HCT116 (cell line): ENCODE measurements at regions not wholly inside any gene's neighbourhood (a gene's known extent, or its start where the extent isn't known, plus 50 kb on each side); places are given as distances from the start of the nearest gene placed in this dataset.

Experiments used
- ATAC-seq: fragments of 200-7000 bp; cut with Tn5 transposase; 2 replicates; pipeline ENCODE4 v1.9.1; 2020; ENCODE audit warnings: mild to moderate bottlenecking, moderate library complexity
- BruUV-seq: library from RNA; stranded (reverse); fragments of 400-500 nt; replicated peaks from 2 replicates; lab custom pipeline; 2021; lab: Mats Ljungman, UMichigan
- CTCF ChIA-PET: fragments of 300-600 bp; sonication (Branson Sonifier 250); formaldehyde crosslinking; loops from one replicate; lab custom pipeline; 2021; ENCODE audit warnings: antibody characterized with exemption; lab: Charles Lee
- POLR2A ChIA-PET: fragments of 300-600, 350-600 bp; sonication (Branson Sonifier 250); formaldehyde crosslinking; loops from one replicate; lab custom pipeline; 2021; ENCODE audit warnings: antibody characterized with exemption; lab: Charles Lee
- RAD21 ChIA-PET, 2 experiments: fragments of 300-600 bp; sonication (Branson Sonifier 250); formaldehyde crosslinking; loops; one replicate each; lab custom pipeline; 2023; ENCODE audit warnings: low total read pairs in 2 of 2; ENCODE audit not compliant: uncharacterized antibody in 2 of 2, unreplicated experiment in 2 of 2, low non-redundant PET in 1 of 2; lab: Charles Lee
- DNase-seq: peaks from one replicate; pipeline ENCODE4 v3.0.0-alpha.2; 2010; ENCODE audit warnings: low read depth, low spot score
- H2AFZ ChIP-seq: fragments of 200-600 bp; shearing (Covaris generic), sonication (generic); 2 replicates; pipeline ENCODE4 v1.6.1; 2017; ENCODE audit warnings: low read depth, mixed run types, mixed read lengths, antibody characterized with exemption, low read length; ENCODE audit not compliant: poor library complexity, severe bottlenecking
- H3K27ac ChIP-seq: 2 replicates; pipeline ENCODE4 v1.5.1; 2012; ENCODE audit warnings: low read depth, low read length
- H3K27me3 ChIP-seq: fragments of 200-600 bp; sonication (generic); 2 replicates; pipeline ENCODE4 v1.6.1; 2016; ENCODE audit warnings: mixed run types, low read length, mixed read lengths; ENCODE audit not compliant: insufficient read depth
- H3K36me3 ChIP-seq, 2 experiments: fragments of 200-500 bp in 1 of 2; fragments of 200-600 bp in 1 of 2; sonication (Bioruptor generic) in 1 of 2; sonication (generic) in 1 of 2; 2 replicates each; pipeline versions ENCODE4 v1.5.1 to v1.6.1; 2014 to 2016; ENCODE audit warnings: low read length in 2 of 2, inconsistent platforms in 1 of 2, mixed read lengths in 1 of 2, mixed run types in 1 of 2; ENCODE audit not compliant: insufficient read depth in 2 of 2, control insufficient read depth in 1 of 2
- H3K4me1 ChIP-seq, 2 experiments: fragments of 200-600 bp in 1 of 2; sonication (generic) in 1 of 2; 2 replicates each; pipeline versions ENCODE4 v1.5.1 to v1.6.1; 2012 to 2017; ENCODE audit warnings: low read length in 2 of 2, inconsistent platforms in 1 of 2, mild to moderate bottlenecking in 1 of 2, mixed read lengths in 1 of 2, mixed run types in 1 of 2, moderate library complexity in 1 of 2; ENCODE audit not compliant: insufficient read depth in 2 of 2, control insufficient read depth in 1 of 2
- H3K4me2 ChIP-seq: fragments of 200-600 bp; sonication (generic); 2 replicates; pipeline ENCODE4 v1.6.1; 2017; ENCODE audit warnings: mixed run types, low read length, mixed read lengths
- H3K4me3 ChIP-seq, 2 experiments: fragments of 200-600 bp in 1 of 2; sonication (generic) in 1 of 2; replicated peaks in 1 of 2; 2 replicates each; pipeline ENCODE4 v1.5.1; 2011 to 2016; ENCODE audit warnings: low read length in 2 of 2, control low read depth in 1 of 2, low read depth in 1 of 2, mild to moderate bottlenecking in 1 of 2, mixed read lengths in 1 of 2, mixed run types in 1 of 2
- H3K79me2 ChIP-seq: fragments of 200-600 bp; sonication (generic); 2 replicates; pipeline ENCODE4 v1.6.1; 2017; ENCODE audit warnings: mild to moderate bottlenecking, mixed run types, low read length, moderate library complexity, mixed read lengths; ENCODE audit not compliant: insufficient read depth
- H3K9ac ChIP-seq: fragments of 200-600 bp; sonication (generic); 2 replicates; pipeline ENCODE4 v1.6.1; 2016; ENCODE audit warnings: low read length, mixed read lengths
- H3K9me2 ChIP-seq: fragments of 200-600 bp; sonication (generic), shearing (Covaris generic); 2 replicates; pipeline ENCODE4 v1.6.1; 2017; ENCODE audit warnings: mixed run types, mild to moderate bottlenecking, moderate library complexity; ENCODE audit not compliant: insufficient read depth
- H3K9me3 ChIP-seq, 2 experiments: fragments of 200-500 bp in 1 of 2; fragments of 200-600 bp in 1 of 2; sonication (Bioruptor generic) in 1 of 2; sonication (generic) in 1 of 2; 2 replicates each; pipeline ENCODE4 v1.6.1; 2014 to 2017; ENCODE audit warnings: low read length in 2 of 2, mixed read lengths in 2 of 2, inconsistent platforms in 1 of 2, low read depth in 1 of 2, mild to moderate bottlenecking in 1 of 2, mixed run types in 1 of 2, moderate library complexity in 1 of 2; ENCODE audit not compliant: control insufficient read depth in 1 of 2, insufficient read depth in 1 of 2
- H4K20me1 ChIP-seq: fragments of 200-600 bp; sonication (generic), shearing (Covaris generic); 2 replicates; pipeline ENCODE4 v1.6.1; 2017; ENCODE audit warnings: mixed run types, mild to moderate bottlenecking, moderate library complexity; ENCODE audit not compliant: insufficient read depth
- ATF3 ChIP-seq: IDR thresholded peaks from 2 replicates; pipeline ENCODE4 v1.6.1; 2012
- EZH2phosphoT487 ChIP-seq: fragments of 200-600 bp; IDR thresholded peaks from 2 replicates; pipeline ENCODE4 v1.6.1; 2018; ENCODE audit warnings: antibody characterized with exemption, borderline replicate concordance
- JUND ChIP-seq: IDR thresholded peaks from 2 replicates; pipeline ENCODE4 v1.6.1; 2012
- MAX ChIP-seq: IDR thresholded peaks from 2 replicates; pipeline ENCODE4 v1.6.1; 2012
- SIN3A ChIP-seq: IDR thresholded peaks from 2 replicates; pipeline ENCODE4 v1.6.1; 2012; ENCODE audit warnings: low read depth
- TCF7L2 ChIP-seq: IDR thresholded peaks from 2 replicates; pipeline ENCODE4 v1.7.0; 2011; ENCODE audit warnings: borderline replicate concordance, inconsistent platforms; ENCODE audit not compliant: insufficient read depth, insufficient read length; ENCODE audit errors: extremely low read depth
- ZBTB33 ChIP-seq: IDR thresholded peaks from 2 replicates; pipeline ENCODE4 v1.6.1; 2011; ENCODE audit warnings: mild to moderate bottlenecking, low read length, moderate library complexity; ENCODE audit not compliant: insufficient replicate concordance; ENCODE audit errors: extremely low read depth
- ZNF274 ChIP-seq: fragments of 200-500 bp; sonication (Bioruptor generic); IDR thresholded peaks from 2 replicates; pipeline ENCODE4 v1.6.1; 2014; ENCODE audit warnings: mild to moderate bottlenecking, low read depth, low read length, inconsistent platforms
- intact Hi-C: fragments of 100-400 bp; cut with micrococcal nuclease; formaldehyde crosslinking; loops from 2 replicates; pipeline ENCODE4 v1.10.0; 2022

GRCh38 chr2:48845684-48846083 is 90.2 kb upstream of the LHCGR start:
- no peak for TF ChIP-seq ATF3
- no peak for TF ChIP-seq EZH2phosphoT487
- no peak for TF ChIP-seq JUND
- no peak for TF ChIP-seq MAX
- no peak for TF ChIP-seq ZBTB33
- no TSS peak for BruUV-seq
- no peak overlapping the region for H3K4me3 ChIP-seq
- no peak overlapping the region for H3K4me2 ChIP-seq
- no peaks in the 10 kb centered on the region for H4K20me1 ChIP-seq
- RAD21 ChIA-PET = no interaction called here
- intact Hi-C loops = no loop called here
- no peak overlapping the region for H2AFZ ChIP-seq
- no peaks in the 10 kb centered on the region for H3K27me3 ChIP-seq
- H3K9me2 ChIP-seq = no peaks in the 10 kb centered on the region
- POLR2A ChIA-PET = no interaction called here
- ATAC-seq (no peak), DNase-seq (no peak)
- H3K9ac ChIP-seq = no peak overlapping the region
- no peak overlapping the region for H3K27ac ChIP-seq
- H3K9me3 ChIP-seq = no peaks in the 10 kb centered on the region
- no peaks in the 10 kb centered on the region for H3K36me3 ChIP-seq
- H3K79me2 ChIP-seq = no peaks in the 10 kb centered on the region
- H3K4me1 ChIP-seq = no peaks in the 10 kb centered on the region
- CTCF ChIA-PET = no interaction called here

- Histone ChIP-seq H4K20me1 (no peaks in the 10 kb centered on the region), H3K79me2 (no peaks in the 10 kb centered on the region), H3K9me3 (no peaks in the 10 kb centered on the region), H3K27me3 (no peaks in the 10 kb centered on the region), H2AFZ (no peak overlapping the region), H3K36me3 (no peaks in the 10 kb centered on the region), H3K9me2 (no peaks in the 10 kb centered on the region), H3K4me3 (no peak overlapping the region), H3K9ac (no peak overlapping the region), H3K27ac (no peak overlapping the region), H3K4me1 (no peaks in the 10 kb centered on the region), H3K4me2 (no peak overlapping the region)
- no peak for ATAC-seq
- BruUV-seq = no TSS peak
- ChIA-PET RAD21 (no interaction called here), CTCF (no interaction called here), POLR2A (no interaction called here)
- intact Hi-C loops = no loop called here
- no peak for DNase-seq
- TF ChIP-seq SIN3A (no peak), TCF7L2 (no peak), EZH2phosphoT487 (no peak), ZNF274 (no peak)
These were observed 89.1 kb upstream of the LHCGR start for GRCh38 chr2:48844417-48845155.
